NT2/D1 (cell line): ENCODE measurements at regions not wholly inside any gene's neighbourhood (a gene's known extent, or its start where the extent isn't known, plus 50 kb on each side); places are given as distances from the start of the nearest gene placed in this dataset.

Experiments used
- DNase-seq: peaks from one replicate; pipeline ENCODE4 v3.0.0-alpha.2; 2011; ENCODE audit warnings: low read depth, low spot score
- H3K27me3 ChIP-seq: 2 replicates; pipeline ENCODE4 v1.6.0; 2011; ENCODE audit warnings: mild to moderate bottlenecking; ENCODE audit not compliant: insufficient read length, insufficient read depth
- H3K36me3 ChIP-seq: 2 replicates; pipeline ENCODE4 v1.6.1; 2011; ENCODE audit warnings: mild to moderate bottlenecking, low read length, mixed read lengths; ENCODE audit not compliant: insufficient read depth, insufficient read length
- H3K4me1 ChIP-seq: 2 replicates; pipeline ENCODE4 v1.5.1; 2011; ENCODE audit not compliant: insufficient read depth, insufficient read length
- H3K4me3 ChIP-seq: 2 replicates; pipeline ENCODE4 v1.5.1; 2011; ENCODE audit warnings: low read depth; ENCODE audit not compliant: insufficient read length
- H3K9ac ChIP-seq: 2 replicates; pipeline ENCODE4 v1.6.0; 2011; ENCODE audit warnings: low read depth; ENCODE audit not compliant: insufficient read length
- H3K9me3 ChIP-seq: 2 replicates; pipeline ENCODE4 v1.5.1; 2011; ENCODE audit warnings: mild to moderate bottlenecking, low read length; ENCODE audit not compliant: insufficient read depth
- SUZ12 ChIP-seq: IDR thresholded peaks from 2 replicates; pipeline ENCODE4 v1.6.1; 2011; ENCODE audit not compliant: insufficient read length, insufficient read depth; ENCODE audit errors: extremely low read depth
- YY1 ChIP-seq: IDR thresholded peaks from 2 replicates; pipeline ENCODE4 v1.6.1; 2011; ENCODE audit not compliant: insufficient read length, insufficient read depth
- ZNF274 ChIP-seq: IDR thresholded peaks from 2 replicates; pipeline ENCODE4 v1.6.1; 2011; ENCODE audit warnings: mild to moderate bottlenecking, low read depth, low read length

- H3K36me3 ChIP-seq: no peaks in the 10 kb centered on the region
- 0 out of 2 replicates have a peak, but pooled peaks cover 5% of the 10 kb centered on the region for H3K9me3 ChIP-seq
- no peak overlapping the region for H3K4me3 ChIP-seq
- no peak overlapping the region for H3K9ac ChIP-seq
- TF ChIP-seq YY1: no peak
- no peak for TF ChIP-seq SUZ12
- H3K4me1 ChIP-seq: no peaks in the 10 kb centered on the region
- no peak for DNase-seq
- no peaks in the 10 kb centered on the region for H3K27me3 ChIP-seq
Observed at GRCh38 chr1:239856924-239857323, 234.8 kb upstream of the FMN2 start.

GRCh38 chr1:239858057-239858456 lies 233.6 kb upstream of the FMN2 start:
- 0 out of 2 replicates have a peak, but pooled peaks cover 5% of the 10 kb centered on the region for H3K9me3 ChIP-seq
- TF ChIP-seq ZNF274: no peak
- TF ChIP-seq SUZ12: no peak
- no peak for TF ChIP-seq YY1
- no peaks in the 10 kb centered on the region for H3K4me1 ChIP-seq
- no peak overlapping the region for H3K9ac ChIP-seq
- H3K4me3 ChIP-seq: no peak overlapping the region
- H3K27me3 ChIP-seq: no peaks in the 10 kb centered on the region
- no peak for DNase-seq
- no peaks in the 10 kb centered on the region for H3K36me3 ChIP-seq

GRCh38 chr1:239858529-239858928 lies 233.2 kb upstream of the FMN2 start:
- Histone ChIP-seq H3K9ac (no peak overlapping the region), H3K36me3 (no peaks in the 10 kb centered on the region), H3K9me3 (0 out of 2 replicates have a peak, but pooled peaks cover 5% of the 10 kb centered on the region), H3K27me3 (no peaks in the 10 kb centered on the region), H3K4me3 (no peak overlapping the region), H3K4me1 (no peaks in the 10 kb centered on the region)
- DNase-seq: no peak
- TF ChIP-seq YY1 (no peak), SUZ12 (no peak), ZNF274 (no peak)

GRCh38 chr1:239861985-239862384 lies 229.7 kb upstream of the FMN2 start:
- no peaks in the 10 kb centered on the region for H3K27me3 ChIP-seq
- H3K9me3 ChIP-seq: no peaks in the 10 kb centered on the region
- DNase-seq: no peak
- H3K36me3 ChIP-seq: no peaks in the 10 kb centered on the region
- H3K4me1 ChIP-seq: no peaks in the 10 kb centered on the region
- no peak for TF ChIP-seq SUZ12
- TF ChIP-seq YY1: no peak
- TF ChIP-seq ZNF274: no peak
- H3K4me3 ChIP-seq: no peak overlapping the region
- no peak overlapping the region for H3K9ac ChIP-seq

GRCh38 chr1:239868058-239868832 lies 223.4 kb upstream of the FMN2 start:
- Histone ChIP-seq H3K4me1 (no peaks in the 10 kb centered on the region), H3K9ac (no peak overlapping the region), H3K9me3 (no peaks in the 10 kb centered on the region), H3K4me3 (no peak overlapping the region), H3K36me3 (no peaks in the 10 kb centered on the region), H3K27me3 (no peaks in the 10 kb centered on the region)
- TF ChIP-seq YY1: no peak
- no peak for TF ChIP-seq ZNF274
- TF ChIP-seq SUZ12: no peak
- DNase-seq: no peak

GRCh38 chr1:239870194-239870593 lies 221.5 kb upstream of the FMN2 start:
- DNase-seq: no peak
- H3K4me3 ChIP-seq: no peak overlapping the region
- no peak overlapping the region for H3K9ac ChIP-seq
- TF ChIP-seq ZNF274 (no peak), SUZ12 (no peak), YY1 (no peak)
- H3K4me1 ChIP-seq: no peaks in the 10 kb centered on the region
- H3K27me3 ChIP-seq: no peaks in the 10 kb centered on the region
- H3K36me3 ChIP-seq: no peaks in the 10 kb centered on the region
- H3K9me3 ChIP-seq: no peaks in the 10 kb centered on the region

- no peaks in the 10 kb centered on the region for H3K9me3 ChIP-seq
- no peaks in the 10 kb centered on the region for H3K36me3 ChIP-seq
- H3K27me3 ChIP-seq: no peaks in the 10 kb centered on the region
- DNase-seq: no peak
- H3K9ac ChIP-seq: no peak overlapping the region
- no peak for TF ChIP-seq YY1
- TF ChIP-seq ZNF274: no peak
- no peak for TF ChIP-seq SUZ12
- no peak overlapping the region for H3K4me3 ChIP-seq
- no peaks in the 10 kb centered on the region for H3K4me1 ChIP-seq
Observed at GRCh38 chr1:239872626-239873025, 219.1 kb upstream of the FMN2 start.
